Activated CD4-positive, alpha-beta memory T cell treated with anti-CD3 and anti-CD28 coated beads, Interleukin-2, amount 10 ng/mL, durations not matched to agents 7 days and 5 days (primary cell): ENCODE measurements at regions not wholly inside any gene's neighbourhood (a gene's known extent, or its start where the extent isn't known, plus 50 kb on each side); places are given as distances from the start of the nearest gene placed in this dataset.

ENCODE experiments used
- CTCF ChIA-PET: fragments of 350-600 bp; sonication (Branson Sonifier 250); formaldehyde crosslinking; loops from one replicate; lab custom pipeline; 2021; ENCODE audit warnings: antibody characterized with exemption, inconsistent platforms; lab: Charles Lee
- POLR2A ChIA-PET: fragments of 350-600 bp; sonication (Branson Sonifier 250); formaldehyde crosslinking; loops from one replicate; lab custom pipeline; 2021; ENCODE audit warnings: antibody characterized with exemption; lab: Charles Lee
- DNase-seq: peaks from one replicate; pipeline ENCODE4 v3.0.0-alpha.2; 2020
- H3K27ac Mint-ChIP-seq: one replicate; pipeline ENCODE4 v1.8.0; 2021; ENCODE audit warnings: mild to moderate bottlenecking, mixed read lengths
- H3K27me3 Mint-ChIP-seq: one replicate; pipeline ENCODE4 v1.8.0; 2021; ENCODE audit warnings: mixed read lengths
- H3K36me3 Mint-ChIP-seq: one replicate; pipeline ENCODE4 v1.8.0; 2021; ENCODE audit warnings: low read depth, mixed read lengths
- H3K4me1 Mint-ChIP-seq: one replicate; pipeline ENCODE4 v1.8.0; 2021; ENCODE audit warnings: mixed read lengths
- H3K4me3 Mint-ChIP-seq: one replicate; pipeline ENCODE4 v1.8.0; 2021; ENCODE audit warnings: mild to moderate bottlenecking, mixed read lengths
- H3K9me3 Mint-ChIP-seq: one replicate; pipeline ENCODE4 v1.8.0; 2021; ENCODE audit warnings: mixed read lengths

DNA sequence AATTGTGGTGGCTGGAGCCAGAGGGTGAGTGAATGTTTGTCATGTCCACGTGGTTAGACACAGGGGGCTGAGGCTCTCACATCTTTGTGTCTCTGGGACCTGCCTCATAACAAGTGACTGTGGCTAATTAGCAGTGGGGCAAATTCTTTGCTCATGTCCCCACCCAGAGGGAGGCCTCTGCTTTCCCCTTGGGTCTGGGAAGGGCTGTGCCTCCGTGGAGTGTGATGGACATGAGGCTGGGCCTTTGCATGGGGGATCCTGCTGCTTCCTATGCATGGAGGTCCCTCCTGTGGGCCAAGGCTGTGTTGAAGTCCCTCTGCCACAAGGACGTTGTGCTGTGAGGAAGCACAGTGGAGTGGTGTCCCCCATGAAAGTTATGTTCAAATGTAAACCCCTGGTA, 327.4 kb upstream of the SHH start:
- H3K4me3 Mint-ChIP-seq: no peak overlapping the region
- H3K27me3 Mint-ChIP-seq: no peaks in the 10 kb centered on the region
- no peaks in the 10 kb centered on the region for H3K4me1 Mint-ChIP-seq
- POLR2A ChIA-PET: no interaction called here
- H3K27ac Mint-ChIP-seq: no peak overlapping the region
- CTCF ChIA-PET: no interaction called here
- H3K9me3 Mint-ChIP-seq: no peaks in the 10 kb centered on the region
- no peak for DNase-seq
- H3K36me3 Mint-ChIP-seq: no peaks in the 10 kb centered on the region

- no peak overlapping the region for H3K4me3 Mint-ChIP-seq
- H3K27me3 Mint-ChIP-seq: no peaks in the 10 kb centered on the region
- ChIA-PET CTCF (no interaction called here), POLR2A (no interaction called here)
- no peaks in the 10 kb centered on the region for H3K4me1 Mint-ChIP-seq
- H3K36me3 Mint-ChIP-seq: no peaks in the 10 kb centered on the region
- no peak overlapping the region for H3K27ac Mint-ChIP-seq
- DNase-seq: no peak
- no peaks in the 10 kb centered on the region for H3K9me3 Mint-ChIP-seq
These were observed 326.8 kb upstream of the SHH start for GRCh38 chr7:156139112-156139511.

DNA sequence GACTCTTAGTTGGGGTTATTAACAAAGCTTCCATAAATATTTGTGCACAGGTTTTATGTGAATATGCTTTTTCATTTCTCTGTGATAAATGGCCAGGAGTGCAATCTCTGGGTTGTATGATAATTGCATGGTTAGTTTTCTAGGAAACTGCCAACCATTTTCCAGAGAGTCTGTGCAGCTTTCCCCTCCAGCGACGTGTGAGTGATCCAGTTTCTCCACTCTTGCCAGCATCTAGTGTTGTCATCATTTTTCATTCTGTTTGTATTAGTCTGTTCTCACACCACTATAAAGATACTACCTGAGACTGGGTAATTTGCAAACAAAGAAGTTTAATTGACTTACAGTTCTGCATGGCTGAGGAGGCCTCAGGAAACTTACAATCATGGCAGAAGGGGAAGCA, 319.6 kb upstream of the SHH start:
- H3K36me3 Mint-ChIP-seq: no peaks in the 10 kb centered on the region
- H3K4me1 Mint-ChIP-seq: no peaks in the 10 kb centered on the region
- H3K27me3 Mint-ChIP-seq: no peaks in the 10 kb centered on the region
- ChIA-PET POLR2A (no interaction called here), CTCF (no interaction called here)
- DNase-seq: no peak
- H3K4me3 Mint-ChIP-seq: no peak overlapping the region
- H3K27ac Mint-ChIP-seq: no peak overlapping the region
- no peaks in the 10 kb centered on the region for H3K9me3 Mint-ChIP-seq

DNA sequence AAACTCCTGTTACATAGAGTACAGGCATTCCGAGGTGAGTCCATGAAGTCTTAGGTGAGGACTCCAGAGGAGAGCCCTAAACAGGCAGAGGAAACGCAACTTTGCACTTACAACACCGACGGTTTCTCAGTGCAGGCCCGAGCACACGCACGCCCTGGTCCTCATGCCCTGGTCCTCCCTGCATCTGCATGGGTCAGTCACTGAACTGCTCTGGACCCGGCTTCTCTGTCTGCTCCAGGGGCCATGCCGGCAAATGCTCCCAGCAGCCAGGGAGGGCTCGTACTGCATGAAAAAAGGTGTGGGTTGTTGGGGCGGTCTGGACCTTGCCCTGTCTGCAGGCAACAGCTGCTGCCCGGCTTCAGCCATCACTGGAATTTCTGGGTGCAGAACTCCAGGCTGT, 317.3 kb upstream of the SHH start:
- no peak for DNase-seq
- no peaks in the 10 kb centered on the region for H3K9me3 Mint-ChIP-seq
- H3K4me3 Mint-ChIP-seq: no peak overlapping the region
- ChIA-PET POLR2A (no interaction called here), CTCF (no interaction called here)
- H3K27ac Mint-ChIP-seq: no peak overlapping the region
- H3K27me3 Mint-ChIP-seq: no peaks in the 10 kb centered on the region
- no peaks in the 10 kb centered on the region for H3K4me1 Mint-ChIP-seq
- no peaks in the 10 kb centered on the region for H3K36me3 Mint-ChIP-seq

DNA sequence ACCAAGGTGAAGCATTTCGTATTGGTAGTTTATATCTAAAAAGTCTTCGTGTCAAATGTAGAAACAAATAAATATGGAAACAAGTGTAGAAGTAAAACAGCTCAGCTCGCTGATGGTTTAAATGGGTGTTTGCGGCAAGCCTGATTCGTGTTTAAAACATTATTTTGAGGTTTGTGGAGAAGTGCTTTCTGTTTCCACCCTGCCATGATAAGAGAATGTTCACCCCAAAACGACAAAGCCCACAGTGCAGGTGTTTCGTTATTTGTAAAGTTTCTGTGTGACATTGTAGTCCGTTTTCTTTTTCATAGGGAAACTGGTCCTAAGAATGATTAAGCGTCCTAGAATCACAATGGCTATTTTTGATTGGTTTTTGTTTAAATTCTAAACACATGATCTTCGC, 316.2 kb upstream of the SHH start:
- Mint-ChIP-seq H3K9me3 (no peaks in the 10 kb centered on the region), H3K27me3 (no peaks in the 10 kb centered on the region), H3K4me1 (no peaks in the 10 kb centered on the region), H3K4me3 (no peak overlapping the region), H3K36me3 (no peaks in the 10 kb centered on the region), H3K27ac (no peak overlapping the region)
- no peak for DNase-seq
- ChIA-PET POLR2A (no interaction called here), CTCF (no interaction called here)

DNA sequence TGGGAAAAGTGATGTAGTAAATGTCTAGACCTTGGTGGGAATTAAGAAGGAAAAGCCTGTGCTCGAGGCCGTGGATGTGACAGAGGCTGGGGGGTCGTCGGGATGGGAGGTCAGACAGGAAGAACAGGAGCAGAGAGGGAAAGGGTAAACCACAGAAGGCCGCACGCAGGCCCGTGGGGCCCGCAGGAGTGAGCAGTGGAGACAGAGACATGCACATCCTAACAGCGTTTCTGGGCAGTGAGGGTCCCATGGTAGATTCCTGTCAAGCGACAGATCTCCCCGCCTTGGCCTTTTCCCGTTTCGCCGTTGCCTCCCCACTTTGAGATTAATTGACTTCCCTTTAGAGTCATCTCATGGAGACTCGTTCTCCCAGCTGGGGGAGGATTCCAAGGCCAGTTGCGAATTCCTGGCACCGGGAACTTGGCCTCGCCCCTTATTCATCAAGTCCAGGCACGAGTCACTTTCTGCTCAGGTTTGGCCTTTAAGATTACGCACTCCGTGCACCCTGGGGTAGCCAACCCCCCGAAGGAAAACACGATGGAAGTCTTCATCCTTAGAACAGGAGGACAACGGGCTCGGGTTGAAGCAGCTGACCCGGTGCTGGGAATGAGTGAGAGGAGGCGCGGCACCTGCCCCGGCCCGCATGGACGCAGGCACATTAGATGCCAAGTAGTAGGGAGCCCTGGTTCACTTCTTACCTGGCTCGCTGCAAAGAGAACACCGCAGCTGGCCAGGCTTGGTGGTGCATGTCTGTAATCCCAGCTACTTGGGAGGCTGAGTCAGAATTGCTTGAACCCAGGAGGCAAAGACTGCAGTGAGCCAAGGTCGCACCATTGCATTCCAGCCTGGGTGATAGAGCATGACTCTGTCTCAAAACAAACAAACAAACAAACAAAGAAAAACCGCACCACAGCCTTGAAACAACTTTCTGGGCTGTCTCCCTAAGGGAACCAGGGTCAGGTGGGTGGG, 315.2 kb upstream of the SHH start:
- POLR2A ChIA-PET: no interaction called here
- CTCF ChIA-PET: no interaction called here
- Mint-ChIP-seq H3K4me1 (no peaks in the 10 kb centered on the region), H3K27me3 (no peaks in the 10 kb centered on the region), H3K9me3 (no peaks in the 10 kb centered on the region), H3K36me3 (no peaks in the 10 kb centered on the region), H3K4me3 (no peak overlapping the region), H3K27ac (no peak overlapping the region)
- no peak for DNase-seq

DNA sequence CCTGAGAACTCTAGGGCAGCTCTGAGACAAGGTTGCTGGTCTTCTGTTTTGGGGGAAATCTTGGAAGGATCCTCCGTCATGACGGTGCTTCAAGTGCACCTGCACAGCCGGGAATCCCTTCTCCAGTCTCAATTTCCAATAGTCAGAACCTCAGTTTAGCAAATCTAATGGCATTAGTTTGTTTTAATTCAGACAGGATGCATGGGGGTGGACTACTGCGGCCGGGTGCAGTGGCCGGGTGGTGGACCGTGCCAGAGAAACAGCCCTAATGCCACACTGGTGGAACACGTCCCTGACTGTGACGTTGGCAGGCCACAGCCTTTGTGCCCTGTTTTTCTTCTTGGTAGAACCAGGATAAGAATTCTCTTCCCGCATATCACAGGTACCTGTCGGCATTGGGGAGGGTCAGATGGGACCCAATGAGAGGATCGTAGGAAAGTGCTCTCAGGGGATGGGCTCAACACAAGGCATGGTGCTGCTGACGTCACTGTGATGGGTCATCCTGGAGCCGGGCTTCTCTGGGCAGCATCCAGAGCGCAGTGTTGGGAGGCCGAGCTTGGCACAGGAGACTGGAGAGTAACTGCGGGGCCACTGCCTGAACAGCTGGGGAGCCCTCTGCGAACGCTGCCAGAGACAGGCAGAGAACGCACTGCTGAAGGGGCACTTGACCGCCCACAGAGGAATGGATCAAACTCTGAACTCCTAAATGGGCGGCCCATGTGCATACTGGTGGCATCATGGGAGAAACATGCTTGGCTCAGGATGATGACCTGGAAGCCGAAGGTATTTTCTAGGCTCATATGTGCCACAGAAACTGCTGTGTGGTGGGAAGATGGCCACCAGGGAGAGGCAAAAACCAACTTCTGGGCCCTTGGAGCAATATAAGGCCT, 313.8 kb upstream of the SHH start:
- POLR2A ChIA-PET: no interaction called here
- Mint-ChIP-seq H3K27ac (no peak overlapping the region), H3K27me3 (no peaks in the 10 kb centered on the region), H3K4me3 (no peak overlapping the region), H3K4me1 (no peaks in the 10 kb centered on the region), H3K9me3 (no peaks in the 10 kb centered on the region), H3K36me3 (no peaks in the 10 kb centered on the region)
- CTCF ChIA-PET: no interaction called here
- DNase-seq: no peak

DNA sequence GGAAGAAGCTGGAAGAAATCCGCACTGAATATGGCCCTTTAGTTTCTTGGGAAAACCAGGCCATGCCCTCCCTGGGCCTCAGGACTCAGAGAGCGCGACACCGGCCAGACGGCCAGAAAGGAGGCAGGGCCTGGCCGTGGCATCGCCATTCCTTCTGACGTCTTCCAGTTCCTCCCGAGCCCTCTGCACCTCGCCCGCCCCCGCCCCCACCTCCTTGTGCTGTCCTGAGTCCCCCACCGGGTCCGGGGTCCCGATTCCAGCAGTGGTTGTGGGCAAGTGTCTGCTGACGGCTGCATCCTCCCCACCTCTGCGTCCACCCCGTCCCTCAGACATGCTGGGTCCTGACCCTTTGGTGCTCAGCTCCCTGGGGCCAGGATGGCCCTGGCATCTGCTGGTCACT, 312.1 kb upstream of the SHH start:
- POLR2A ChIA-PET: no interaction called here
- CTCF ChIA-PET: no interaction called here
- no peak for DNase-seq

GRCh38 chr7:156123362-156123761, 311.1 kb upstream of the SHH start:
- Mint-ChIP-seq H3K27me3 (no peaks in the 10 kb centered on the region), H3K9me3 (no peaks in the 10 kb centered on the region), H3K36me3 (no peaks in the 10 kb centered on the region), H3K4me1 (no peaks in the 10 kb centered on the region), H3K4me3 (no peak overlapping the region), H3K27ac (no peak overlapping the region)
- ChIA-PET POLR2A (no interaction called here), CTCF (no interaction called here)
- no peak for DNase-seq

More for the DNA sequence above, 312.1 kb upstream of the SHH start:
- Mint-ChIP-seq H3K36me3 (no peaks in the 10 kb centered on the region), H3K4me1 (no peaks in the 10 kb centered on the region), H3K4me3 (no peak overlapping the region), H3K27me3 (no peaks in the 10 kb centered on the region), H3K9me3 (no peaks in the 10 kb centered on the region), H3K27ac (no peak overlapping the region)

- H3K36me3 Mint-ChIP-seq: no peaks in the 10 kb centered on the region
- no peak for DNase-seq
- H3K9me3 Mint-ChIP-seq: no peaks in the 10 kb centered on the region
- H3K27ac Mint-ChIP-seq: no peak overlapping the region
- H3K4me1 Mint-ChIP-seq: no peaks in the 10 kb centered on the region
- H3K27me3 Mint-ChIP-seq: no peaks in the 10 kb centered on the region
- no peak overlapping the region for H3K4me3 Mint-ChIP-seq
- CTCF ChIA-PET: no interaction called here
- POLR2A ChIA-PET: no interaction called here
These were observed 310.6 kb upstream of the SHH start for GRCh38 chr7:156122752-156123354.

- CTCF ChIA-PET: no interaction called here
- Mint-ChIP-seq H3K36me3 (no peaks in the 10 kb centered on the region), H3K4me3 (no peak overlapping the region), H3K4me1 (no peaks in the 10 kb centered on the region), H3K9me3 (no peaks in the 10 kb centered on the region), H3K27me3 (no peaks in the 10 kb centered on the region), H3K27ac (no peak overlapping the region)
- POLR2A ChIA-PET: no interaction called here
- DNase-seq: no peak
These were observed 309.7 kb upstream of the SHH start for GRCh38 chr7:156121956-156122355.

DNA sequence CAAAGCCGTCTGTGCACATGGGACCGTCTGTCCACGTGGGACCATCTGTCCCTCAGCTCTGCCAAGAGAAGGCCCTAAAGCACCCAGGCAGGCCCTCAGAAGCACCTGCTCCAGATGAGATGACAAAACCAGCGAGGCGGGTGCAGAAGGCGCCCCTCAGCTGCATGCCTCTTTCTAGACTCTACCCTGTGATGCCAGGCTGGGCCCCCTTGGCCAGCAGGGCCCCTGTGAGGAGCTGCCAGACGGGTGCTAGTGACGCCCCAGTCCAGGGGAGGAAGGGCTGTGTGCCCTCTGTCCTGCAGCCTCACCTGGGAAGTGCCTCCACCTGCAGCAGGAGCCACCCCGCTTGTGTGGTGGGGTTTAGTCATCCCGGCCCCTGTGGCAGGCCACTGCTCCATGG, 309.2 kb upstream of the SHH start:
- CTCF ChIA-PET: no interaction called here
- H3K36me3 Mint-ChIP-seq: no peaks in the 10 kb centered on the region
- H3K4me3 Mint-ChIP-seq: no peak overlapping the region
- no peaks in the 10 kb centered on the region for H3K9me3 Mint-ChIP-seq
- POLR2A ChIA-PET: no interaction called here
- DNase-seq: no peak
- no peak overlapping the region for H3K27ac Mint-ChIP-seq
- H3K4me1 Mint-ChIP-seq: no peaks in the 10 kb centered on the region
- H3K27me3 Mint-ChIP-seq: no peaks in the 10 kb centered on the region

DNA sequence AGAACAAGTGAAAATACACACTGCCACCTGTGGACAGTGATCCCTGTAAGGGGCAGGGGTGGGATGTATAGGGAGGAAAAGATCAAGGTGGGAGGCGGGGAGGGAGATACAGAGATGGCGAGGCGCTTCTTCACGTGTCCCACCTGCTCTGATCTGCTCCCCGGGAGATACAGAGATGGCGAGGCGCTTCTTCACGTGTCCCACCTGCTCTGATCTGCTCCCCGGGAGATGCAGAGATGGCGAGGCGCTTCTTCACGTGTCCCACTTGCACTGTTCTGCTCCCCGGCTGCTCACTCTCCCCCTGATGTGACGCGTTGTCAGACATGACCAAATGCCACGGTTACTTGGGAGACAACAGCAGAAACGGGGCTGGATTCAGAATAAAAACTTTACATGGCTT, 308.3 kb upstream of the SHH start:
- Mint-ChIP-seq H3K27ac (no peak overlapping the region), H3K9me3 (no peaks in the 10 kb centered on the region), H3K27me3 (no peaks in the 10 kb centered on the region), H3K4me3 (no peak overlapping the region), H3K36me3 (no peaks in the 10 kb centered on the region), H3K4me1 (no peaks in the 10 kb centered on the region)
- ChIA-PET POLR2A (no interaction called here), CTCF (no interaction called here)
- DNase-seq: no peak
